Right ventricle myocardium superior (tissue), 1 donor: ENCODE measurements at regions not wholly inside any gene's neighbourhood (a gene's known extent, or its start where the extent isn't known, plus 50 kb on each side); places are given as distances from the start of the nearest gene placed in this dataset.

Source experiments
- ATAC-seq: fragments of 200-7000 bp; cut with Tn5 transposase; one replicate; pipeline ENCODE4 v1.9.1; 2020; ENCODE audit warnings: mild to moderate bottlenecking; ENCODE audit not compliant: poor library complexity
- DNase-seq: peaks from one replicate; pipeline ENCODE4 v3.0.0-alpha.2; 2020
- intact Hi-C: fragments of 100-400 bp; cut with DNase I; formaldehyde crosslinking; loops from one replicate; pipeline ENCODE4 v1.11.2; 2022
- donor health status: DM: no; HTN: yes; CAD: no; lungs with severe emphysema.

DNA sequence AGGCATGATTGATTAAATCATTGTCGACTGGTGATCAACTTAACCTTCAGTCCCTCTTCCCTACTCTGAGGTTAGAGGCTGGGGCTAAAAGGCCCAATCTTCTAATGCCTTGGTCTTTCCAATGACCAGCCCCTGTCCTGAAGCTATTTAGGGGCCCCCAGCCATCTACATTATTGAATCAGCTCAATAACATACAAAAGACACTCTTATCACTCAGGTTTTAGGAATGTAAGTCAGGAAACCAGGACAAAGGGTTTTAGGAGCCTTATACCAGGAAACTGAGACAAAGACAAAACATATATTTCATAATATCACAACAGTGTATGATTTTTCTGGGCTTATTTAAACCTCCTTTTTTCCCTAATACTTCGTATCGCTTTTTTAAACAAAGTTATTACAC lies 198.6 kb downstream of the RNF152 start:
- ATAC-seq (no peak), DNase-seq (no peak)
- intact Hi-C loops, result loop anchor here (10.0 kb wide), 1 partner anchor 61 kb away; no protein-coding TSS in a partner anchor

GRCh38 chr18:61690418-61691138 lies 202.2 kb downstream of the RNF152 start:
- intact Hi-C loops, result loop anchor here (10.0 kb wide), 1 partner anchor 64 kb away; no protein-coding TSS in a partner anchor
- no peak for ATAC-seq
- DNase-seq, result no peak

GRCh38 chr18:61687317-61687716 lies 205.5 kb downstream of the RNF152 start:
- DNase-seq, result no peak
- ATAC-seq, result no peak

DNA sequence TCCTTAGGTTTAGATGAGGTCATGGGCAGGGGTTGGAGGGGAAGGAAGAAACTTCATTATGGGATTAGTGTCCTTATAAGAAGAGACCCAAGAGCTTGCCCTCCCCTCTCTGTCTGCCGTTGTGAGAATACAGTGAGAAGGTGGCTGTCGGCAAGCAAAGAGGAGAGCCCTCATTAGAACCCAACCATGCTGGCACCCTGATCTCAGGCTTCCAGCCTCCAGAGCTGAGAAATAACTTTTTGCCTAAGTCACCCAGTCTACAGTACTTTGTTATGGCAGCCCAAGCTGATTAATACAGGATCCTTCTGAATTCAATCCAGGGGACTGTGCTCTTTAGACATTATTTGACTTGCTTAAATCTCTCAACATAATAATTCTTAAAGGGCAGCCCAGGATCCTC lies 209.0 kb downstream of the RNF152 start:
- ATAC-seq (no peak), DNase-seq (no peak)
- intact Hi-C loops, result no loop called here

More at GRCh38 chr18:61687317-61687716, 205.5 kb downstream of the RNF152 start:
- intact Hi-C loops, result no loop called here

GRCh38 chr18:61681065-61681464 lies 211.7 kb downstream of the RNF152 start:
- no peak for DNase-seq
- intact Hi-C loops, result no loop called here
- ATAC-seq, result no peak

DNA sequence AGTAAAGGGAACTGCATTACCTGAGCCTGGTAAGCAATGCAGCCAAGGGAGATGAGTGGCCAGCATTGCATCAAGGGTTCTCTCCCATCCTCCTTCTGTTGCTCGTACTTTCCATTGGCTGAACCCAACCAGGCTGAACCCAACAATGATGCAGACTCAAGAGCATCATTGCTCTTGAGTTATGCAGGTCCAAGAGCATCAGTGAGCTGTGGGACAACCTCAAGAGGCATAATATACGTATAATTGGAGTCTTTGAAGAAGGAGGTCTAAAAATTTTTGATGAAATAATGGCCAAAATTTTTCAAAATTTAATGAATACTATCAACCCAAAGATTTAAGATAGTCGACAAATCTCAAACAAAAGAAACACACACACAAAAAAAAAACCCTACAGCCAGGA lies 213.0 kb downstream of the RNF152 start:
- intact Hi-C loops, result no loop called here
- no peak for DNase-seq
- ATAC-seq, result no peak

- ATAC-seq, result no peak
- intact Hi-C loops, result no loop called here
- DNase-seq, result no peak
Measured at GRCh38 chr18:61677435-61677970, 215.3 kb downstream of the RNF152 start.

- no peak for DNase-seq
- intact Hi-C loops, result no loop called here
Measured at GRCh38 chr18:61676773-61677434, 215.9 kb downstream of the RNF152 start.

DNA sequence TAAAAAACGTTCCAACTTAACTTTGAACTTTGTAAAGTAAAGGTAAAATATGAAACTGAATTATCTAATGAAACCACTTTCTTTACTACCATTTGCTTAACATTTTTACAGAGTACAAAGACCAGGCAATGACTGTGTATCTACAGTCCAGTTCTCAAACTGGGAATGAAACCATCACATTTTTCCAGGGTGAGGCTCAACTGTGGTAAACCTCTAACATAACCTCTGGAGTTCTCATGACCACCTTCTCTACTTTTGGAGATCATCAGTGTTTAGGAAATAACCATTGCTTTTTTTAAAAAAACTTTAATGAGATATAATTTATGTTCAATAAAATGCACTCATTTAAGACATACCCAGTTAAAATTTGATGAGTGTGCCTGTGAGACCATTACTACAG lies 223.5 kb downstream of the RNF152 start:
- intact Hi-C loops, result no loop called here
- no peak for DNase-seq
- ATAC-seq, result no peak

More at GRCh38 chr18:61676773-61677434, 215.9 kb downstream of the RNF152 start:
- ATAC-seq, result no peak

DNA sequence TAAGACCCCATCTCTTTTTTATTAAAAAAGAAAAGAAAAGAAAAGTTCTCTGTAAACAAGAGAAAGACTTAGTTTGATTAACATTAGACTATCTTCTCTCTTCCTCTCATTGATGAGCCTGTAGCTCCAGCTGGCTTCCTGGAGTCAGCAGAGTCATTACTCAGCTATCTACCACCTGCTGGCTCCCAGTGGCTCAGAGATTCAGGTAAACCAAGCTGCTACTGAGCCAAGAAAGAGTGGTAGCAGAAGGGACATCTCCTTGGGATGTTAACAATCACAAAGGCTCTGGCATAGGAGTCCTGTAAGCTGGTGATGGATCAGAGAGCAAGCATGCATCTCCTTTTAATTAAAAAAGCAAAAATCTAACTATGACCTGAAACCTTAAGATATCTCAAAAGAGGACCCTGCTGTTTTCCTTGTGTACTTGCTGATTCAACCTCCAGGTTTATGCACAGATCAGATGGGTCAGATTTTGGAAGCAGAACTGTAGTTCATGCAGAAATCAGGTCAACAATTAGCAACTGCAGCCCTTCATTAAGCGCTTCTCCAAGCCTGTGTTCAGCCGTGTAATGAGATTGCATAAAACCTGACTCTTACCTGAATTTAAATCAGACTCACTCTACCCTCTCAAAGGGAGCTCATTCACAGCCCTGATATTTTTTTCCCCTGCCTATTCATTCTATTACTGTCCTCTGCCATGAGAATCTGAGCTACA lies 225.8 kb downstream of the RNF152 start:
- ATAC-seq (no peak), DNase-seq (no peak)
- intact Hi-C loops, result no loop called here

GRCh38 chr18:61664419-61665084 lies 228.3 kb downstream of the RNF152 start:
- DNase-seq (no peak), ATAC-seq (no peak)
- intact Hi-C loops, result no loop called here

- ATAC-seq (no peak), DNase-seq (no peak)
- intact Hi-C loops, result no loop called here
Measured at GRCh38 chr18:61662726-61663125, 230.1 kb downstream of the RNF152 start.

GRCh38 chr18:61658431-61658830 lies 234.4 kb downstream of the RNF152 start:
- intact Hi-C loops, result loop anchor here (10.0 kb wide), 1 partner anchor 64 kb away; no protein-coding TSS in a partner anchor
- ATAC-seq, result no peak
- DNase-seq, result no peak

- ATAC-seq, result no peak
- intact Hi-C loops, result loop anchor here (10.0 kb wide), 1 partner anchor 62 kb away; no protein-coding TSS in a partner anchor
Measured at GRCh38 chr18:61657066-61657732, 235.6 kb downstream of the RNF152 start.

DNA sequence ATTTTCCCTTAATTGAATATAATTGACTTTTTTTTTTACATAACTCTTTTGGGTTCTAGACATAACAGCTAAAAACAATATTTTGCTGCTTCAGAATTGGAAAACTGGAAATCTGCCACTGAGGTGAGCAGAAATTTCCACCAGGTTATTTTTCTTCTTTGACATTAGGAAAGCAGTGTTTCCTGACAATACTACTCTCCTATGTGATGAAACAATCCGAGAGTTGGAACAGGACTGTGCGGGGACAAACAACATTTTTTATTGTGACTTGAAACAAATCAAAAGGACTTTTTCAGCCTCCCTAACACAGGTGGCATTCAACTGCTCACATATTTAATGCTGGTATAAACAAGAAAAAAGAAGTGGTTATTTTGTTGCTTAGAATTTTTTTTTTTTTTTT lies 237.2 kb downstream of the RNF152 start:
- intact Hi-C loops, result loop anchor here (10.0 kb wide), 1 partner anchor 61 kb away; no protein-coding TSS in a partner anchor
- ATAC-seq, result no peak
- no peak for DNase-seq

More at GRCh38 chr18:61657066-61657732, 235.6 kb downstream of the RNF152 start:
- DNase-seq, result no peak

DNA sequence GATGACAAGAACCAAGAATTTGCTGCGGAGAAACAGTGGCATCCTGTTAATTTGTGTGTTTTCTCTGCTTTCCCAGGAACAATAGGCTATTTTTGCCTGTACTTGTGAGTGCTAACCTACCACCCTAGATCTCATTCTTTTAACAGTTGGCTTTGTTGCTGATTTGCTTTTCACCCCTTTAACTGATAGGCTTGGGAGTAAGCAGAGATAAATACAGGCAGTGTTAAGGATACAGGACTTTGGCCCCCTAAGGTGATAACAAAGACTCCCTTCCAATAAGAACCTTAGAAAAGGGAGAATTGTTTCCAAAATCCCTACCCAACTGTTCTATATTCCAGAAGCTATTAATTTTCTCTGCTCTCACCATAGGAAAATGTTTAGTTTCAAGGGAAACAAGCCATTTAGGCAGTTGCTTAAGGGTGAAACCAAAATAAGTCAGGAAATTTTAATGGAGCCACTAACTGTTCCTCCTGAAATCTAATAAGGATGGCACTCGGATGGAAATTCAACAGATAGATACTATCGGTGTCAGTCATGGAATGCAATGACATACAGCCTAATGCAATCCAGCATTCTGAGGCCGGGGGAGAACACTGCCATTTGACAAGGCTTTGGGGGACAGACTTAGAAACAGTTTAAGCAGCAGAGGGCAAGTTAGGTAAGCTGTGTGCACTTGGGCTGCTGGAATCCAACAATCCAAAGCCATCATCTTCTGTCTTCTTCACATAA lies 238.8 kb downstream of the RNF152 start:
- DNase-seq (no peak), ATAC-seq (no peak)
- intact Hi-C loops, result loop anchor here (10.0 kb wide), 1 partner anchor 59 kb away; no protein-coding TSS in a partner anchor

DNA sequence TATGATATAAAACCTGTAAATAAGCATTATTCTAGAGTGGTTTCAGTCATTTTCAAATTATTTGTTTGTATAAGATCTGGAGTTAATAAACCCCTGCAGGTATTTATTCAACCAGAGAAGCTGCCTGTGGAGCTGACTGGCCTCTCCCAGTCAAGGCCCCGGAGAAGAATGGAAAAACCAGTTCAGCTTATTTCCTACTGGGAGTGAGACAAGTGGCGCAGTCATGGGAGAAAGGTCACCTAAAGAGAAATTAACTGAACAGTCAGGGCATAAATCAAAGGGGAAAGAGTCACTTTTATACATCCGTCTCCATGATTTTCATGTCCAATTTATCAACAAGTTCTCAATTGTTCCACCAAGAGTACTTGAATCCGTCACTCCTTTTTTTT lies 240.9 kb downstream of the RNF152 start:
- ATAC-seq (no peak), DNase-seq (no peak)
- intact Hi-C loops, result loop anchor here (10.0 kb wide), 1 partner anchor 57 kb away; no protein-coding TSS in a partner anchor
